Stimulated activated CD8-positive, alpha-beta memory T cell treated with anti-CD3 and anti-CD28 coated beads, Interleukin-12 subunit alpha, Interleukin-12 subunit beta, amount 100 ng/mL, for 24 hours (primary cell): ENCODE measurements at regions not wholly inside any gene's neighbourhood (a gene's known extent, or its start where the extent isn't known, plus 50 kb on each side); places are given as distances from the start of the nearest gene placed in this dataset.

Experiments used
- DNase-seq: peaks from one replicate; pipeline ENCODE4 v3.0.0-alpha.2; 2020; ENCODE audit errors: extremely low read depth

DNA sequence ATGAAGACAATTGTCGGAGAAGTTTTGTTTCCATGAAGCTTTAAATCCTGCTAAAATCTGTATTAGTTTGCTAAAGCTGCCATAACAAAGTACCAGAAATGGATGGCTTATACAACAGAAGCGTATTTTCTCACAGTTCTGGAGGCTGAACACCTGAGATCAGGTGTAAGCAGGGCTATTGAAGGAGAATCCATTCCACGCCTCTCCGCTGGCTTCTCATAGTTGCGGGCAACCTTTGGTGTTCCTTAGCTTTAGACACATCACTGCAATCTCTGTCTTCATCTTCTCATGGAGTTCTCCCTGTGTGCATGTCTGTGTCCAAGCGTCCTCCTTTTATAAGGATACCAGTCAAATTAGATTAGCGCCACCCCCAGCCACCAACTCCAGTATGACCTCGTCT is 159.9 kb upstream of the CDYL start:
- no peak for DNase-seq

DNA sequence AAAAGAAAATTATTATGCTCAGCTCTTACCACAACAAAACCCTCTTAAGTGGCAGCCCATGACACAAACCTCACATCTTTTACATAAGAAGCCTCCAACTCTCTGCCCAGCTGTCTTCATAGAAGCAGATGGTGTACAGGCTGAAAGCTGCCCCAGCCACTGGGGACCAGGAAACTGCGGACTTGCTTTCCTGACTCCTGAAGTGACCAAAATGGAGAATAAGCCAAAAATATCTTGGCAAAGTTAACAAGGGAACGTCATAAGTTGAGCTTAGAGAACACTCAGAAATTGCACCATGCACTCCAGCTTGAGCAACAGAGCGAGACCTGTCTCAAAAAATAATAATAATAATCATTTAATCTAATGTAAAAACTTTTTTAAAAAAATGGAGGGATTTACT is 160.3 kb upstream of the CDYL start:
- no peak for DNase-seq

DNA sequence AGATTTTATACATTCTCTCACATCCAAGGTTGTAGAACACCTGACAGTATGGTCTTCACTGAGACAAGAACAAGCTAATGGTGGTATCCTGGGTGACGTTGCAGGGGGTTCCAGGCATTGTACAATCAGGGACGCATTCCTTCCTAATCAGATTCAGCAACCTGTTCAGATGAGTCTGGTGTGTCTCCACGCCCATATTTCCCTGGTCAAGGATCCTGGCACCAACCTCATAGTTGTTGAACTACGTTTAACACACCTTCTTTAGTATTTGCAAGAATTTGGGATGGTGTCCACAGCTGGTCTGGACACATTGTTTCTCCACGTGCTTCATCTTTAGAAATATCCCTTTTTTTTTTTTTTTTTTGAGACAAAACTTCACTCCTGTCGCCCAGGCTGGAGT is 161.0 kb upstream of the CDYL start:
- no peak for DNase-seq

DNA sequence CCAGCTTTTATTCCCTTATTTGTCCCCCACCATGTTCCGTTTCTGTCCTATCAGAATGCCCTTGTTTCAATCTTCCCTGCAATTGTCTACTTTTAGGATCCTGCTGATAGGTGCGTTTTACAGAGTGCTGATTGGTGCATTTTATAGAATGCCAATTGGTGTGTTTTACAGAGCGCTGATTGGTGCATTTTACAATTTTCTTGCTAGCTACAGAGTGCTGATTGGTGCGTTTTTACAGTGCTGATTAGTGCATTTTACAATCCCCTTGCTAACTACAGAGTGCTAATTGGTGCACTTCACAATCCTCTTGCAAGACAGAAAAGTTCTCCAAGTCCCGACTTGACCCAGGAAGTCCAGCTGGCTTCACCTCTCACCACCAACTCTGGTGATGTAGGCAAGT is 161.6 kb upstream of the CDYL start:
- DNase-seq = no peak

DNA sequence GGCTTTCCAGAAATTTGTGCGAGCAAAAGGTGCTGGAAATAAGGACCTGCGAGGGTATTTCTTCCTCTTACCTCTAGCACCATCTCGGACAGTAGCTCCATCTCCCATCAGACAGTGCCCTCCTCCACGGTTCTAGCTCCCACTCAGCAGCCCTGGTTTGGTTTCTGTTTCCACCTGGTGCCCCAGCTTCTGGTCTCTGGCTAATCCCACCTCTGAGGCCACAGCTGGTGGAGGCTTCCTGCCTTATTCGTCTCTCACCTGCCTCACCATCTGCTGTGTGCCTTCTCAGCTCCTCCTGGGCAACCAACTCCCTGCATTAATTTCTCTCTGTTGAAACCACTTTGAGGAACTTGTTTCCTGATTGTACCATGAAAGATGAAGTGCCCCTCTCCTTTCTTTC is 162.4 kb upstream of the CDYL start:
- DNase-seq = no peak

DNA sequence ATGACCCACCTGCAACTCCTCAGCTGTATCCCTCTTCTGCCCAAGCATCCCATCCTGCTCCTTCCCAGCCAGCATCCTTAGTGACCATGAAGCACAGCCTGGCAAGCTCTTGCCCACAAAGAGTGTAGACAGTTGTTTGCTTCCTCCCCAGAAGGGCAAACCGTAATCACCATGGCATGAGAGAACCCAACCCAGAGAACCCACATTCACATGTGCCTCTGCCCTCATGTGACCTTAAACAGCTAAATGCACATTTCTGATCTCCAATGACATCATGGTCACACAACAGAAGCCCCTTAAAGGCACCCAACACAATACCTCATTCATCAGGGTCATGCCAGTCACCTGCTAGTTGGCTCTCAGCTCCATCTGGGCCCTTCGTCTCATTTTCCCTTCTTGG is 162.8 kb upstream of the CDYL start:
- no peak for DNase-seq

DNA sequence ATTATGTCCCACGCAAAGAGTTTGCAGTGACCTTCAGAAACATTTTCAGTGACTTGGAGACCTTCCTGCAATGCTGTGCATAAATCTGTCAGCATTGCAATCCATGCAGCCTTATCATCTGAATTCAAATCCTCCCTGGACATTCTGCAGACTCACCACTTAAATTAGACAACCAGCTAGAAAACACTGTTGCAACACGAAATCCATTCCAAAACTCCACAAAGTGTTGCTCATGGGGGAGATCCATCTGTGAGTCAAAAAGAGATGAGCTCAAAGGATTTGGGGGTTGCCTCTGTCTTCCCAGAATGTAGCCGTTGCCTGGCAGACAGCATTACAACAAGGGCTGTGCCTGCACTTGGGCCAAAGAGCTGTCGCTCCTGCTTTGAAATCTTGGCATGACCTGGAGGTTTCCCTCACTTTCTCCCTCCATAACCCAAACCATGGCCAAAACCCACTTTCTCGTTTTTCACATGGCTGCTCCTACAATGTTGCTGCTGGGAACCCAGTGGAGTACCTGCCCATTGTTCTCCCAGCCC is 163.5 kb upstream of the CDYL start:
- DNase-seq = no peak

DNA sequence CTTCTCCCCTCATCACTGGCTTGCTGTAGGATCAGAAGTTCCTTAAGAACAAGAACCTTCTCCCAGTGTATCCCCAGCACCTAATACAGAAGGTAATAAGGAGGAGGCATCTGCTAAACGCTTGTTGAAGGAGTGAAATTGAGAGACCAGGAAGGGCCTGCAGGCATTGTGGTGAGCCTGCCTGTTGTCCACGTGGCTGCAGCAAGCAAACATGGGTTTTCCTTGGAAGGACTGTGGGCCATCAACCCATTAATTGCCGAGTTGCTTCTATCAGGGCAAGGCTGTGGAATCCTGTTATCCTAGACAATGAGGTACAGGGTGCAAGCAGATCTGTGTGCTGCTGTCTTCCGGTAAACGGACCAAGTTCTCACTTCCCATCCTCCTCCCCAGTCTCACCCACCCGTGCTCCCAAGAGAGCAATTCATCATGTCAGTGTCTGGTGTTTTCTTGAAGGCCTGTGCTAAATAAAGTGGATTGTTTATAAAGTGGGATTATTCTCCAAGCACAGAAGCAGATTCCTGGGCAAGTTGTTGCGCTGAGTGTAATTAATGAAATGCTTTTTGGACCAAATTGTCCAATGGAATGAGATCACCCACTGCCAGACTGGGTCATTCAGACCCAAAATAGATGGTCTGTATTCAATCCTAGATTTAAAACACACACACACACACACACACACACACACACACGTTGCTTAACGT is 164.6 kb upstream of the CDYL start:
- no peak for DNase-seq

DNA sequence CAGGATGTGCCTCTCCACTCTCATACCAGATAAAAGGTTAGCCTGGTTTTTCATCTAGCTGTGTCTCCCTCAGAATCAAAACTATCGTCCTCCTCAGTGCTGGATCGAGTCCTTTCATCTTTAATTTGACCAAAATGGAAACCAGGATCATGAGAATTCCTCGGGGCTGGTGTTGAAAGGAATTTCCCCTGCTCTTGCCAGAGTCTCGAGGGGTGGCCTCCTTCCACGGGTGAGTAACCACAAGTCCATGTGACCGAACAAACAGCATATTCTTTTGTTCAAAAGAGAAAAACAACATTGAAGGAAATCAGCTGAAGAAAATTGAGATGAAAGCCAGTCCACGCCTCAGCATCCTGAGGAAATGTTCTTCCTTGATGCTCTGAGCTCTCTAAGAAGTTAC is 165.9 kb upstream of the CDYL start:
- DNase-seq = no peak

DNA sequence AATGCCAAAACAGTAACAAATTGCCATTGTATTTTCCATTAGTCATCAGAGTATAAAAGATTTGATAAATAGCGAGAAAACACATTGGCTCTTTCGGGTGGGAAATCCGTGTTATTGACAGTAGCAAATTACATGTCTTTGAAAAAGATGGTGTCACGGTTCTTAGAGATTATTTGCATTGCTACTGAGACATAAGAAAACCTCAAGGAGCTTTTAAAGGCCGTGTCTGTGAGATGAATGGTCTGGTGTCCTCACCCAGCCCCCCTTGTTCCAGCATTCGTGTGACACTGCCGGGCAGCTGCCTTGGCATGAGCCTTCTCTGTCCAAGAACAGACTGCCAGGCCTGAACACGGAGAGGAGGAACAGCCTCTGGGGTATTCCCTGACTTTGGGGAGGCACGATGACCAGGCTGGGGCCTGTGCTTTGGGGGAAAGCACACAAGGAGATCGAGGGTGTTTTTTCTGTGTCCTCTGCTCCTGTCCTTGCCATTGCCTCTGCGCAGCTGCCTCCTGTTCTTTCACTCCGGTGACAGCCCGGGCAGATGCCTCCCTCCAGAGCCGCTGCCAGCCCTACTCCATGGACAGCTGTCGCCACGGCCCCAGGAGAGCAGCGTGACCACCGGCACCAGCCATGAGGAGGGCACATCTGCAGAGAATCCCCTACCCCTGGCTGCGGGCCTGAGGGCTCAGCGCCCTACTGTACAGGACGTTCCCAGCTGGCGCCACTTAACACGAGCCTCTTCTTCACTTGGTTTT is 167.7 kb upstream of the CDYL start:
- DNase-seq = no peak

DNA sequence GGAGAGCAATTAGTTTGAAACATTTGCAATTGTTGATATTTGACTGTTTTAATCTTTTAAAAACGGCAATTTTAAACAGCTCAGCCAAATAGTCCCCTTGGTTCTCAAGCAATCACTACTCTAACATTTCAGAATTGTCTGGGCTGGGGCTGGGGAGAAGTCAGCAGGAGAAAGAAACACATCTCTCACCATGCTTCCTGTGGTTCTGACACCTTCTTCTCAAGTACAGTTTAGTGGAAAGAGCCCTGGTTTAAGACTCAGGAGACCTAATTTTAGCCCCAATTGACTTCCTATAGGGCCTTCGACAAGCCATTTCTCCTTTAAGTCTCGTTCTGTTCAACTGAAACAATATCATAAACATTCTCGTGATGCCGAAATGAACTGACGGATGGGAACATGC is 168.4 kb upstream of the CDYL start:
- DNase-seq = no peak

DNA sequence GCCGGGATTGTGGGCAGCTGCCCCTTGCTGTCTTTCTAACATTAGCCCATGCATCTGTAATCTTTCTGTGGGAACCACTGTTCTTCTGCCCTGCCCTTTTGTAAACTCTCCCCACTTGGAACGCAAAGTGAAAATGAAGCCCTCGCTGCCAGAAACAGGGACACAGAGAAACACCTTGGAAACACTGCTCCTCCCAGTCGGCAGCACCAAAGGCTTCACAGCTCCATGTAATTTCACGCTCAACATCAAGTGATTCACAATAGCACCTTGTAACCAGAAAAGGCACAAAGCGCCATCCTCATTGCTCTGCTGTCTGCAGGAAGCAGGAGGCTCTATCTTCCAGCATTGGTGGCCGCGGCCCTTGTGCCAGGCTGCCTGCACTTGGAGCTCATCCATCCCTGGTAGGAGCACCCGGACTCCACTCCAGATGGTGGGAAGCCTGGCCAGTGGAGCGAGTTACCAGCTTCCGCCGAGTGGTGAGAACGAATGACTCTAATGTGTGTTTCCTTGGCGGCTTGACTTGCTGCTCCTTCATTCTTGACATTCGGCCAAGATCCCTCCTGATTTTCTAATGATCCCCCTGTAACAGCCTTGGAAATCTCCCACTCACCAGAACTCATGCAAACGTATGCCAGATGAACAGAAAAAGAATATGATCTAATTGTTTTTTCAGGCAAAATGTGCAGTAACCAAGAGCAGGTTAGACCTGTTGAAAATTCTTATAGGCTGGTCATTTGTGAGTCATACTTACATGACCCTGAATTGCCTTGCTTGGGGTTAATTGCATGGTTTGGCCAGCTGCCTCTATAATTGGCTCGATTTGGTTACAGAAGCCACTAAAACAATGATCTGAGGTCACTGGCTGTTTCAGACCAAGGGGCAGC is 169.1 kb upstream of the CDYL start:
- no peak for DNase-seq

DNA sequence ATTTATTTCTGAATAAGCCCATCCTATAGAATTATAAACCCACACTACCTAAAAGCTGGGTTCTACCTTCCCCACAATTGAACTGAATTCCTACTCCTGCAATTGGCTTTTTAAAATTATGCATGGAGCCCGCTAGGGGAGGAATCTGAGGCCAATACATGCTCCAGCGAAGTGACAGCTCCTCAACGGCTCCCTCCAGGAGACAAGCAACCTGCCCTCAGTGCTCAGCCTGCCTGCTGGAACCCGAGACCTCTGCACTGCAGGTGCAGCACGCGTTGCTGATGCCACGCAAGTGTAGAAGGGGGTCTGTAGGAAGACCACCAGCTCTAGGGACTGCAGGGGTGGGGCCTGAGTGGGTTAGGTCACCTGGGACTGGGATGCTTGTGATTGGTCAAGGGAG is 170.2 kb upstream of the CDYL start:
- DNase-seq = no peak

DNA sequence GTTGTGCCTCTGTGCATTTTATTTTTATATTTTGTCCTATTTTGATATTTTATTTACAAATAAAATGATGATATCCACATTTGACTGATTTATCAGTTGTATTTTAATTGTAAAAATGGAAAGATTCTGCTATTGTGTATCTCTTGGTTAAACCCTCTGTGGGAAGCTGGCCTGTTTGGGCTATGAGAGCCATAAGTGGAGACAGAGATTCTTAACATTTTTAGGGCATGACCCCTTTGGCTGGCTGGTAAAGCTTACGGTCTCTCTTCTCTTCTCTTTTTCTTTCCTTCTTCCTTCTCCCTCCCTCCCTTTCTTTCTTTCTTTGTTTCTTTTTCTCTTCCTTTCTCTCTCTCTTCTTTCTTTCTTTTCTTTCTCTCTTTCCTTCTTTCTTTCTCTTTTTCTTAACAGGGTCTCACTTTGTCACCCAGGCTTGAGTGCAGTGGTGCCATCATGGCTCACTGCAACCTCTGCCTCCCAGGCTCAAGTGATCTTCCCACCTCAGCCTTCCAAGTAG is 172.3 kb upstream of the CDYL start:
- no peak for DNase-seq

DNA sequence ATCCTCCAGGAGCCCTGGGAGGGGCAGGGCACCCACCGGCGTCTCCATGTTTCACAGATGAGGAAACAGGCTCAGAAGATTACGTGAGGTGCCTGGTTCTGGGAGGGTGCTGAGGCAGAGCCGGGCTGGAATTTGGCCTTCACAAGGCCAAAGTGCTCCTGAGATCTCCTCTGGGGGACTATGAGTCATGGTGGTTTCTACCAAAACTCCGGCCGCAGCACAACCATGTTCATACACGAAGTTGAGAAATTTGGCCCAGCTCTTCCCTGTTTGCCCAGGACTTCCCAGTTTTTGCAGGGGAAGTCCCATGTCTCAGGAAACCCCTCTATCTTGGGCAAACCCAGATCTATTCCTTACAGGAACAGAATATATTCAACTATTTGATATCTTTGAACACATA is 172.9 kb upstream of the CDYL start:
- no peak for DNase-seq

DNA sequence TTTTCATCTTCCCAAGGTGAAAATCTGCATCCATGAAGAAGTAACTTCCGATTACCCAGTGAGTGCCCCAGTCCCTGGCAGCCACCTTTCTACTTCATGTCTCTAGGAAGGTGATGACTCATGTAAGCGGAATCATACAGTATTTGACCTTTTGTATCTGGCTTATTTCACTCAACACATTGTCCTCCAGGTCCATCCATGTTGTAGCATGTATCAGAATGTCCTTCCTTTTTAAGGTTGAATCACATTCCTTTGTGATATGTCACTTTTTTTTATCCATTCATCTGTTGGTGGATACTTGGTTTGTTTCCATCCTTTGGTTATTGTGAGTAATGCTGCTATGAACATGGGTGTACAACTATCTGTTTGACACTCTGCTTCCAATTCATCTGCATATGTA is 176.3 kb upstream of the CDYL start:
- DNase-seq = no peak

DNA sequence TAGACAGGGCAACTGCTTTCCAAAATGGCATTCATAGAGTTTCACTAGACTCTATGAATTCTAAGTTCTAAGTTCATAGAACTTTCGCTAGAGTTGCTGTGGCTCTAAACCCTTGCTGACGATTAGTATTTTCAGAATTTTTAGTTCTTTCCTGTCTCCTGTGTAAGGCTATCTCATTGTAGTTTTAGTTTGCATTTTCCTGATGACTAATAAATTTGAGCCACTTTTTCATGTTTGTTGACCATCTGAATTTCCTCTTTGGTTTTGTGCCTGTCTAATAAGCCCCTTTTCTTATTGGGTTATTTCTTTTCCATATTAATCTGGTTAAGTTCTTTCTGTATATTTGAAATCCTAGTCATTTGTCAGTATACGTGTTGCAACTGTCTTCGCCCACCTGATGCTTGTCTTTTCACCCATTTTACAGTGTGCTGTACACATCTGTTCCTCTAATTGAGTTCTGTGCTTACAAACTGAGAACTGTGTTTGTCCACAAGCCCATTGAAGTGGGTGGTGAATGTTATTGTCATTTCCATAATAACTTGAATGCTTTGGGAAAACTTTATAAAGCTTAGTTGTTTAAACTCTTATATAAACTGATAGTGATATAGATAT is 177.7 kb upstream of the CDYL start:
- DNase-seq = no peak

DNA sequence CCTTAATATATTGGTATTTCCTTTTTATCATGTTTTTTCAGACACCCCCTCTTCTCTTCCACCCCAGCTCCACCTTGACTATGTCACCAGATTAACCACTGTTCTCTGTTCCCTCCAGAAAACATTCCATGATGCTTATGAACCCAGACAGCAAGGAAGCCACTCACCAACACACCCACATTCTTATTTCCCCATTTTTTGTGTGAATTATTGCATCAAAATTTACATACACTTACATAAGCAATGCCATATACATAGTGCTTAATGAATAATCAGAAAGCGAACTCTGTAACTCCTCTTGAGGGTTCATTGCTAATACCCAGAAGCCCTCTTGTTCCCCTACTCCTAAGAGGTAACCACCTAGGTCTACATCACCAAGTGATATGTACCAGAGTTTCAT is 182.3 kb upstream of the CDYL start:
- DNase-seq = no peak

DNA sequence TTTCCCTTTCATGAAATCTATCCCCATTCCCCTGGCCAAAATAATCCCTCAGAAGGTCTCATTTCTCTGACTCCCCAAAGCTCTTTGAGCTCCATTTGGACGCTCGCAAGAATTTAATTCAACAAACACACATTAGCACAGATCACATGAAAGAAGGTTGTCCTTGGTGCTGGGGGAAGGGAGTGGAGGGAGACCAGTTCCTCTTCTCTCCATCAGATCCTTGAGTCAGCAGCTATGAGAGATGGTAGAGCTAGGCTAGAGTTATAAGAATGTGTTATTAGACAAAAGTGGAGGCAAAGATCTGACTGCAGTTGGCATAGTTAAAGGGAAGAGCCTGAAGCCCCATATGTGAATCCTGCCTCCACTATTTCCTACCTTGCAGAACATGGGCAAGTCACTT is 184.2 kb upstream of the CDYL start:
- no peak for DNase-seq

DNA sequence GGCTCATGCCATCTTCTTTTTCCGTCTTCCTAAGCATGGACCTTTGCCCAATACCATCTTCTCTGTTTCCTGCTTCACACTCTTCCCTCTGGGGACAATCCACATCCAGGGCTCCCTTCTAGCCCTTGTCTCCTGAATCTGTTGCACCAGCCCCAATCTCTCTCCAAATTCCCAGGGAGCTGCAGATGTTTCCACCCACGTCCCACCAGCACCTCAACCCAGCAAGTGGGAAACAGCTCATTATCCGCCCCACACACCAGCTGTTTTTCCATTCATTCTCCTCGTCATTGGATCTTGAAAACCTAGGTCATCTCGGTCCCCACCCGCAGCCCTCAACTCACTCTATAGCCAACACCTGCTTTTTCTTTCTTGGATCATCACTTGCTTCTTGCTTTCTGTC is 185.0 kb upstream of the CDYL start:
- no peak for DNase-seq

DNA sequence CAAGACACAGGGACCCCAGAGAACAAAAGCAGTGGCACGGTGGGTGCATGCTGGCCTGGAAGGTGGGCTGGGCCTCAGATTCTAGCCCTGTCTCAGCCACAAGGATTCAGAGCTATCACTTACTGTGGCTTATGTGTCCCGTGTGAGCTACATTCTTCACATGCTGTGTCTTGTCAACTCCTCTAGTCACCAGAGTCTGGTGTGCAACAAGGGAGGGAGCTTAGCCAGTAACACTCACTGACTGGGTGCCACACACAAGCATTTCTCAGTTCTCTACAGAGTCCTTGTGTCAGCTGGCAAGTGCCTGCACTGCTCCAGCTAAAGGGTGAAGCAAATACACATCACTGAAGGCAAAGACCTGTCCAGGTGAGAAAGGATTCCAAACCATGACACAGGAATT is 186.9 kb upstream of the CDYL start:
- no peak for DNase-seq

DNA sequence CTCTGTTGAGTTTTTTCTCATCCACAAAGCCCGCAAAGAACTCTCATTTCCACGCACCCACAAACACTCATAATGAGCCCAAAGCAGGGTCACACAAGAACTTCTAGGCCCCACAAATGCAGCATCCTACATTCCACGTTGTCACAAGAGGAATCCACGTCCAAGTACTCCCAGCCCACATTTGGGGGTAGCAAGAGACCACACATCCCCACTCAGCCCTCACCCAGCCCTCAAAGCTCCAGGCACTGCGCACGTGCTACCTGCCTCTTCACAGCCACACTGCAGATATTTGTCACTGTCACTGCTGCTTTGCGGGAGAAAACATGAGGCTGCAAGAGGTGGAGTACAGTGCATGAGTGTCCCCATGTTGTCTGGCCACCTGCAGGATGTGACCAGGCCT is 187.6 kb upstream of the CDYL start:
- DNase-seq = no peak
